ENCODE measurements at regions not wholly inside any gene's neighbourhood (a gene's known extent, or its start where the extent isn't known, plus 50 kb on each side); places are given as distances from the start of the nearest gene placed in this dataset.

GRCh38 chr14:22084393-22085281 lies 411.0 kb upstream of the OR4E1 start:
- H3K36me3 Mint-ChIP-seq = no peaks in the 10 kb centered on the region
- H3K27me3 Mint-ChIP-seq = no peaks in the 10 kb centered on the region
- H3K9me3 Mint-ChIP-seq (ENCODE audit: low read depth) = no peaks in the 10 kb centered on the region
- CTCF ChIA-PET = interaction anchor here (1.0 to 2.5 kb wide), 5 partner anchors 10 to 82 kb away, joined by 3 to 18 read pairs (median 5); no protein-coding TSS in a partner anchor
- peaks cover 21% of the 10 kb centered on the region for H3K4me1 Mint-ChIP-seq
- H3K27ac Mint-ChIP-seq = peak overlapping the region; percentile 77
- ATAC-seq (peak; percentile 45), DNase-seq (no peak)
- peak overlapping the region; percentile 49 for H3K4me3 Mint-ChIP-seq

GRCh38 chr14:22081337-22081736 lies 407.7 kb upstream of the OR4E1 start:
- Mint-ChIP-seq H3K27ac (no peak overlapping the region), H3K27me3 (no peaks in the 10 kb centered on the region), H3K4me3 (no peak overlapping the region)

GRCh38 chr14:22079766-22080165 lies 406.1 kb upstream of the OR4E1 start:
- Mint-ChIP-seq H3K27me3 (no peaks in the 10 kb centered on the region), H3K27ac (no peak overlapping the region), H3K4me1 (peaks cover 10% of the 10 kb centered on the region), H3K4me3 (no peak overlapping the region), H3K9me3 (ENCODE audit: low read depth) (no peaks in the 10 kb centered on the region), H3K36me3 (no peaks in the 10 kb centered on the region)
- CTCF ChIA-PET = no interaction called here
- no peak for DNase-seq
- no peak for ATAC-seq

More at GRCh38 chr14:22081337-22081736, 407.7 kb upstream of the OR4E1 start:
- Mint-ChIP-seq H3K9me3 (ENCODE audit: low read depth) (no peaks in the 10 kb centered on the region), H3K4me1 (peaks cover 18% of the 10 kb centered on the region), H3K36me3 (no peaks in the 10 kb centered on the region)
- CTCF ChIA-PET = no interaction called here
- ATAC-seq (no peak), DNase-seq (no peak)

- Mint-ChIP-seq H3K27me3 (no peaks in the 10 kb centered on the region), H3K27ac (no peak overlapping the region), H3K36me3 (peaks cover 2% of the 10 kb centered on the region), H3K4me3 (no peak overlapping the region), H3K9me3 (ENCODE audit: low read depth) (no peaks in the 10 kb centered on the region), H3K4me1 (peaks cover 11% of the 10 kb centered on the region)
- ATAC-seq (no peak), DNase-seq (no peak)
- CTCF ChIA-PET = no interaction called here
Observed at GRCh38 chr14:22073801-22074200, 400.2 kb upstream of the OR4E1 start.

GRCh38 chr14:22071006-22071405 lies 397.4 kb upstream of the OR4E1 start:
- DNase-seq (peak; percentile 69), ATAC-seq (peak; percentile 53)
- peak overlapping the region; percentile 92 for H3K27ac Mint-ChIP-seq
- peaks cover 11% of the 10 kb centered on the region for H3K4me1 Mint-ChIP-seq
- no peaks in the 10 kb centered on the region for H3K9me3 Mint-ChIP-seq (ENCODE audit: low read depth)
- peaks cover 2% of the 10 kb centered on the region for H3K36me3 Mint-ChIP-seq
- H3K4me3 Mint-ChIP-seq = peak overlapping the region; percentile 81
- CTCF ChIA-PET = interaction anchor here (0.9 to 2.0 kb wide), 6 partner anchors 18 to 83 kb away, joined by 3 to 10 read pairs (median 4); no protein-coding TSS in a partner anchor
- H3K27me3 Mint-ChIP-seq = no peaks in the 10 kb centered on the region

- DNase-seq = peak; percentile 74
- no peaks in the 10 kb centered on the region for H3K9me3 Mint-ChIP-seq (ENCODE audit: low read depth)
- peak; percentile 93 for ATAC-seq
- H3K27ac Mint-ChIP-seq = peak overlapping the region; percentile 92
- CTCF ChIA-PET = interaction anchor here (0.9 to 2.0 kb wide), 6 partner anchors 17 to 83 kb away, joined by 3 to 10 read pairs (median 4); no protein-coding TSS in a partner anchor
- peaks cover 16% of the 10 kb centered on the region for H3K4me1 Mint-ChIP-seq
- H3K27me3 Mint-ChIP-seq = no peaks in the 10 kb centered on the region
- H3K4me3 Mint-ChIP-seq = peak overlapping the region; percentile 81
- peaks cover 2% of the 10 kb centered on the region for H3K36me3 Mint-ChIP-seq
Observed at GRCh38 chr14:22070119-22070982, 396.7 kb upstream of the OR4E1 start.

- no peaks in the 10 kb centered on the region for H3K9me3 Mint-ChIP-seq (ENCODE audit: low read depth)
- peaks cover 9% of the 10 kb centered on the region for H3K4me1 Mint-ChIP-seq
- no peak overlapping the region for H3K4me3 Mint-ChIP-seq
- DNase-seq (no peak), ATAC-seq (no peak)
- no peaks in the 10 kb centered on the region for H3K27me3 Mint-ChIP-seq
- CTCF ChIA-PET = interaction anchor here (1.7 kb wide), 1 partner anchor 34 kb away, joined by 6 read pairs; no protein-coding TSS in a partner anchor
- H3K36me3 Mint-ChIP-seq = no peaks in the 10 kb centered on the region
- H3K27ac Mint-ChIP-seq = peak overlapping the region; percentile 56
Observed at GRCh38 chr14:22065347-22065746, 391.7 kb upstream of the OR4E1 start.

GRCh38 chr14:22059201-22059600 lies 385.6 kb upstream of the OR4E1 start:
- Mint-ChIP-seq H3K4me3 (no peak overlapping the region), H3K4me1 (peaks cover 12% of the 10 kb centered on the region), H3K9me3 (ENCODE audit: low read depth) (no peaks in the 10 kb centered on the region), H3K36me3 (peaks cover 2% of the 10 kb centered on the region), H3K27me3 (no peaks in the 10 kb centered on the region), H3K27ac (peak overlapping the region; percentile 43)
- ATAC-seq (no peak), DNase-seq (no peak)
- CTCF ChIA-PET = interaction anchor here (1.4 kb wide), 1 partner anchor 12 kb away, joined by 4 read pairs; no protein-coding TSS in a partner anchor

GRCh38 chr14:22052795-22053194 lies 379.2 kb upstream of the OR4E1 start:
- H3K4me1 Mint-ChIP-seq = peaks cover 33% of the 10 kb centered on the region
- peak overlapping the region; percentile 65 for H3K4me3 Mint-ChIP-seq
- H3K27ac Mint-ChIP-seq = peak overlapping the region; percentile 15
- CTCF ChIA-PET = interaction anchor here (0.6 to 1.1 kb wide), 3 partner anchors 18 to 507 kb away, joined by 3 read pairs; no protein-coding TSS in a partner anchor
- ATAC-seq = peak; percentile 55
- H3K36me3 Mint-ChIP-seq = peaks cover 2% of the 10 kb centered on the region
- no peaks in the 10 kb centered on the region for H3K27me3 Mint-ChIP-seq
- peak; percentile 35 for DNase-seq
- H3K9me3 Mint-ChIP-seq (ENCODE audit: low read depth) = no peaks in the 10 kb centered on the region

GRCh38 chr14:22047115-22047514 lies 373.5 kb upstream of the OR4E1 start:
- no peaks in the 10 kb centered on the region for H3K27me3 Mint-ChIP-seq
- peaks cover 38% of the 10 kb centered on the region for H3K4me1 Mint-ChIP-seq
- ATAC-seq = peak; percentile 89
- CTCF ChIA-PET = interaction anchor here (0.8 to 3.1 kb wide), 12 partner anchors 11 to 509 kb away, joined by 3 to 19 read pairs (median 4); no protein-coding TSS in a partner anchor
- no peaks in the 10 kb centered on the region for H3K9me3 Mint-ChIP-seq (ENCODE audit: low read depth)
- H3K36me3 Mint-ChIP-seq = no peaks in the 10 kb centered on the region
- peak overlapping the region; percentile 36 for H3K4me3 Mint-ChIP-seq
- H3K27ac Mint-ChIP-seq = peak overlapping the region; percentile 78
- DNase-seq = peak; percentile 55

GRCh38 chr14:22046063-22046462 lies 372.4 kb upstream of the OR4E1 start:
- peak overlapping the region; percentile 22 for H3K4me3 Mint-ChIP-seq
- CTCF ChIA-PET = interaction anchor here (1.1 to 3.1 kb wide), 8 partner anchors 12 to 510 kb away, joined by 4 to 19 read pairs (median 6); no protein-coding TSS in a partner anchor
- H3K9me3 Mint-ChIP-seq (ENCODE audit: low read depth) = no peaks in the 10 kb centered on the region
- DNase-seq = no peak
- H3K27me3 Mint-ChIP-seq = no peaks in the 10 kb centered on the region
- peak overlapping the region; percentile 79 for H3K27ac Mint-ChIP-seq
- ATAC-seq = peak; percentile 34
- no peaks in the 10 kb centered on the region for H3K36me3 Mint-ChIP-seq
- H3K4me1 Mint-ChIP-seq = peaks cover 39% of the 10 kb centered on the region

- Mint-ChIP-seq H3K27me3 (no peaks in the 10 kb centered on the region), H3K4me1 (peaks cover 39% of the 10 kb centered on the region), H3K36me3 (no peaks in the 10 kb centered on the region), H3K27ac (no peak overlapping the region), H3K4me3 (no peak overlapping the region), H3K9me3 (ENCODE audit: low read depth) (no peaks in the 10 kb centered on the region)
- no peak for ATAC-seq
- no peak for DNase-seq
- CTCF ChIA-PET = interaction anchor here (1.3 kb wide), 1 partner anchor 26 kb away, joined by 3 read pairs; no protein-coding TSS in a partner anchor
Observed at GRCh38 chr14:22044193-22044592, 370.6 kb upstream of the OR4E1 start.

GRCh38 chr14:22040781-22041125 lies 367.1 kb upstream of the OR4E1 start:
- CTCF ChIA-PET = interaction anchor here (1.3 to 2.1 kb wide), 8 partner anchors 27 to 62 kb away, joined by 3 to 8 read pairs (median 4); no protein-coding TSS in a partner anchor
- Mint-ChIP-seq H3K4me3 (peak overlapping the region; percentile 63), H3K4me1 (peaks cover 12% of the 10 kb centered on the region), H3K27me3 (peaks cover 3% of the 10 kb centered on the region), H3K36me3 (no peaks in the 10 kb centered on the region), H3K9me3 (ENCODE audit: low read depth) (no peaks in the 10 kb centered on the region), H3K27ac (peak overlapping the region; percentile 78)
- ATAC-seq (no peak), DNase-seq (no peak)

All from activated CD8-positive, alpha-beta memory T cell treated with anti-CD3 and anti-CD28 coated beads, Interleukin-2, amount 10 ng/mL, durations not matched to agents 7 days and 5 days (primary cell).